ENCODE measurements at regions not wholly inside any gene's neighbourhood (a gene's known extent, or its start where the extent isn't known, plus 50 kb on each side); places are given as distances from the start of the nearest gene placed in this dataset.

GRCh38 chr21:28272272-28272992 is 720.2 kb downstream of the LTN1 start:
- no peak overlapping the region for H3K27ac ChIP-seq (replicated peaks)
- no peak overlapping the region for H3K4me3 ChIP-seq
- H3K9me3 ChIP-seq (replicated peaks): peaks cover 10% of the 10 kb centered on the region
- peaks cover 8% of the 10 kb centered on the region for H3K4me1 ChIP-seq
- intact Hi-C loops (cut with micrococcal nuclease): no loop called here
- DNase-seq: no peak
- no peaks in the 10 kb centered on the region for H3K27me3 ChIP-seq (ENCODE audit: low read depth)
- TF ChIP-seq, protein P1, sequence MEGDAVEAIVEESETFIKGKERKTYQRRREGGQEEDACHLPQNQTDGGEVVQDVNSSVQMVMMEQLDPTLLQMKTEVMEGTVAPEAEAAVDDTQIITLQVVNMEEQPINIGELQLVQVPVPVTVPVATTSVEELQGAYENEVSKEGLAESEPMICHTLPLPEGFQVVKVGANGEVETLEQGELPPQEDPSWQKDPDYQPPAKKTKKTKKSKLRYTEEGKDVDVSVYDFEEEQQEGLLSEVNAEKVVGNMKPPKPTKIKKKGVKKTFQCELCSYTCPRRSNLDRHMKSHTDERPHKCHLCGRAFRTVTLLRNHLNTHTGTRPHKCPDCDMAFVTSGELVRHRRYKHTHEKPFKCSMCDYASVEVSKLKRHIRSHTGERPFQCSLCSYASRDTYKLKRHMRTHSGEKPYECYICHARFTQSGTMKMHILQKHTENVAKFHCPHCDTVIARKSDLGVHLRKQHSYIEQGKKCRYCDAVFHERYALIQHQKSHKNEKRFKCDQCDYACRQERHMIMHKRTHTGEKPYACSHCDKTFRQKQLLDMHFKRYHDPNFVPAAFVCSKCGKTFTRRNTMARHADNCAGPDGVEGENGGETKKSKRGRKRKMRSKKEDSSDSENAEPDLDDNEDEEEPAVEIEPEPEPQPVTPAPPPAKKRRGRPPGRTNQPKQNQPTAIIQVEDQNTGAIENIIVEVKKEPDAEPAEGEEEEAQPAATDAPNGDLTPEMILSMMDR (IDR thresholded peaks at IDR 0.05; ENCODE audit: borderline replicate concordance): no peak
- H3K36me3 ChIP-seq: no peaks in the 10 kb centered on the region

GRCh38 chr21:28269173-28269572 is 723.5 kb downstream of the LTN1 start:
- Histone ChIP-seq H3K36me3 (no peaks in the 10 kb centered on the region), H3K4me1 (peaks cover 8% of the 10 kb centered on the region), H3K27ac (replicated peaks) (no peak overlapping the region), H3K27me3 (ENCODE audit: low read depth) (no peaks in the 10 kb centered on the region), H3K9me3 (replicated peaks) (no peaks in the 10 kb centered on the region), H3K4me3 (no peak overlapping the region)
- no peak for DNase-seq
- intact Hi-C loops (cut with micrococcal nuclease): no loop called here
- TF ChIP-seq, protein P1 (IDR thresholded peaks at IDR 0.05; ENCODE audit: borderline replicate concordance): no peak

DNA sequence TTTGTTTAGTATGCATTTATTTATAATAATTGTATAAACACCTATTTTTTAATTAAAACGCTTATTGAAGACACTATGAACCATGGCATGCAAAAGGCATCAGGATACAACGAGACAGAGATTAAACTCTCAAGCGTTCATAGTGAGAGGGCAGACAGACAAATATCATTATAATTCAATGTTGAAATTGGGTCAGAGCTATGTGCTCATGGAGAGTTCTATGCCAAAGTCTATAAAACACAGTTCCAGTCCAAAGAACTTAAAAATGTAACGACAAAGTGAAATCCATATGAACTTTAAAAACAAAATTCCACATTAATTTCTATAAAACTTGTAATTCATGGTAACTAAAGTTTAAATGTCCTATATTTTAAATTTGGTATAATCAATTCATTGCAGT is 724.0 kb downstream of the LTN1 start:
- H3K27me3 ChIP-seq (ENCODE audit: low read depth): no peaks in the 10 kb centered on the region
- intact Hi-C loops (cut with micrococcal nuclease): no loop called here

DNA sequence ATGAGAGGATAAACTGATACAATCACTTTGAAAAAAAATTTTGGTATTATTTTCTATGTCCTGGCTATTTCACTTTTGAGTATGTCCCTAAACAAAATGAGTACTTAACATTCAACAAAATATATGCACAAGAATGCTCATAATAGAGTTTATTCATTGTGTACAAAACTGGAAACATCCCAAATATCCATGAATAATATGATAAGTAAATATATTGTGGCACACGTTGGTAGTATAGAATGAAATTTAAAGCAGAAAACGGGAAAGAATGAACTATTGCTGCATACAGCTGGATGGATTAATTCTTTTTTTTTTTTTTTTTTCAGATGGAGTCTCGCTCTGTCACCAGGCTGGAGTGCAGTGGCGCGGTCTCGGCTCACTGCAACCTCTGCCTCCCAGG is 725.2 kb downstream of the LTN1 start:
- Histone ChIP-seq H3K4me3 (no peak overlapping the region), H3K4me1 (peaks cover 8% of the 10 kb centered on the region), H3K27ac (replicated peaks) (no peak overlapping the region), H3K36me3 (no peaks in the 10 kb centered on the region), H3K9me3 (replicated peaks) (no peaks in the 10 kb centered on the region), H3K27me3 (ENCODE audit: low read depth) (no peaks in the 10 kb centered on the region)
- intact Hi-C loops (cut with micrococcal nuclease): no loop called here
- DNase-seq: no peak
- TF ChIP-seq, protein P1 (IDR thresholded peaks at IDR 0.05; ENCODE audit: borderline replicate concordance): no peak

More for the DNA sequence above, 724.0 kb downstream of the LTN1 start:
- TF ChIP-seq, protein P1 (IDR thresholded peaks at IDR 0.05; ENCODE audit: borderline replicate concordance): no peak
- no peak overlapping the region for H3K4me3 ChIP-seq
- DNase-seq: no peak
- peaks cover 8% of the 10 kb centered on the region for H3K4me1 ChIP-seq
- no peaks in the 10 kb centered on the region for H3K36me3 ChIP-seq
- no peaks in the 10 kb centered on the region for H3K9me3 ChIP-seq (replicated peaks)
- no peak overlapping the region for H3K27ac ChIP-seq (replicated peaks)

- H3K27me3 ChIP-seq (ENCODE audit: low read depth): no peaks in the 10 kb centered on the region
- no peak for DNase-seq
- no peaks in the 10 kb centered on the region for H3K9me3 ChIP-seq (replicated peaks)
- H3K36me3 ChIP-seq: no peaks in the 10 kb centered on the region
- no peak overlapping the region for H3K4me3 ChIP-seq
- TF ChIP-seq, protein P1 (IDR thresholded peaks at IDR 0.05; ENCODE audit: borderline replicate concordance): no peak
- peaks cover 8% of the 10 kb centered on the region for H3K4me1 ChIP-seq
- H3K27ac ChIP-seq (replicated peaks): no peak overlapping the region
- intact Hi-C loops (cut with micrococcal nuclease): no loop called here
Measured at GRCh38 chr21:28266061-28266460, 726.6 kb downstream of the LTN1 start.

Data from left ventricle myocardium inferior (tissue), 1 donor.